ENCODE measurements at regions not wholly inside any gene's neighbourhood (a gene's known extent, or its start where the extent isn't known, plus 50 kb on each side); places are given as distances from the start of the nearest gene placed in this dataset.

DNA sequence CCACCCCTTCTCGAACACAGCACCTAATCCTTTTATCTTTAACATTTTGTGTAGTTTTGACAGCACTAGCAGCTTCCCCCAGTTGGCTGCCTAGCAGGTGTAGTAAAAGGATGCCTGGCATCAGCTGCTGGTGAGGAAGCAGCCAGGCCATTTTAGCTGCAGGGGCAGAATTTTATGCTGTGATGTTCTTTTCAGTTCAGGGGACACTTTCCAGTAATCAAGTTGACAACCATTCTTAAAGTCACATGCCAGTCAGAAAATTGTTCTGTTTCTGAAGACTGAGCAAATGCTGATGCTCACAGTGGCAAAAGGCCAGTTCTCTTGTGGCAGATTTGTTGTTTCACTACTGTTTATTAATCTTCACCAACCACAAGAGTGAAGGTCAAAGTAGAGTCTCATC is 570.8 kb downstream of the CCDC85A start:
- H3K9me3 ChIP-seq, result no peaks in the 10 kb centered on the region
- H3K27ac ChIP-seq, result no peak overlapping the region
- intact Hi-C loops (cut with DNase I; ENCODE audit: low total_unique reads), result no loop called here
- TF ChIP-seq, protein P1, sequence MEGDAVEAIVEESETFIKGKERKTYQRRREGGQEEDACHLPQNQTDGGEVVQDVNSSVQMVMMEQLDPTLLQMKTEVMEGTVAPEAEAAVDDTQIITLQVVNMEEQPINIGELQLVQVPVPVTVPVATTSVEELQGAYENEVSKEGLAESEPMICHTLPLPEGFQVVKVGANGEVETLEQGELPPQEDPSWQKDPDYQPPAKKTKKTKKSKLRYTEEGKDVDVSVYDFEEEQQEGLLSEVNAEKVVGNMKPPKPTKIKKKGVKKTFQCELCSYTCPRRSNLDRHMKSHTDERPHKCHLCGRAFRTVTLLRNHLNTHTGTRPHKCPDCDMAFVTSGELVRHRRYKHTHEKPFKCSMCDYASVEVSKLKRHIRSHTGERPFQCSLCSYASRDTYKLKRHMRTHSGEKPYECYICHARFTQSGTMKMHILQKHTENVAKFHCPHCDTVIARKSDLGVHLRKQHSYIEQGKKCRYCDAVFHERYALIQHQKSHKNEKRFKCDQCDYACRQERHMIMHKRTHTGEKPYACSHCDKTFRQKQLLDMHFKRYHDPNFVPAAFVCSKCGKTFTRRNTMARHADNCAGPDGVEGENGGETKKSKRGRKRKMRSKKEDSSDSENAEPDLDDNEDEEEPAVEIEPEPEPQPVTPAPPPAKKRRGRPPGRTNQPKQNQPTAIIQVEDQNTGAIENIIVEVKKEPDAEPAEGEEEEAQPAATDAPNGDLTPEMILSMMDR (IDR thresholded peaks at IDR 0.05), result no peak
- H3K4me3 ChIP-seq, result no peak overlapping the region
- H3K36me3 ChIP-seq, result no peaks in the 10 kb centered on the region
- H3K4me1 ChIP-seq, result no peaks in the 10 kb centered on the region
- no peak for DNase-seq
- no peaks in the 10 kb centered on the region for H3K27me3 ChIP-seq

DNA sequence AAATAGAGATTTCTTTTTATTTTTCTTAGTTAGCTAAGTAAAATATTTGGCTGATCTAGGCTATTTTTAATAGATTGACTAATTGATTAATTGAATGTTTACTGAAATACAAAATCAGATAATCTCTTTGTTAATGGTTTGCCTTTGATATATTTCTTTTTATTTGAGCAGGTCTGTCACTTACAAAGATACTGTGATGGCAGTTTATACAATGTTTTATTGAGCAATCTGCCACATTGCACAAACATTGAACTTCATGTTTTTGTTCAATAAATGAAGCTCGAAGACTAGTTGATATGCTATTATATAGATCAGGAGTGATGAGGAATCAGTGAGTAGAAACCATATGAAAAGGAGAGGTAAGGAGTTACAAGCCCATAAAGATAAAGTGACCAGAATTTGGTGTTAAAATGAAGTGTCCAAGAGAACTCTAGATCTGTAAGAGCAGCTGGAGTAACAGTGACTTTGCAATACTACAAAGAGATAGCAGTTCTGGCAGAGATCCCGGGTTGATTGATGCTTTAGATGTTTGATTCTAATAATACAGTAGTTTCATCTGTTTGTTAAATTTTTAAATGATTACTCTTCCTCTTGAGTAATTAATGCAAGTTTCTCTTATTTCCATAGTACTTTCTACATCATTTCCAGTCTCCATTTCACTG is 574.2 kb downstream of the CCDC85A start:
- intact Hi-C loops (cut with DNase I; ENCODE audit: low total_unique reads), result no loop called here
- H3K27ac ChIP-seq, result no peak overlapping the region
- H3K9me3 ChIP-seq, result no peaks in the 10 kb centered on the region
- H3K4me1 ChIP-seq, result no peaks in the 10 kb centered on the region
- no peaks in the 10 kb centered on the region for H3K27me3 ChIP-seq
- no peaks in the 10 kb centered on the region for H3K36me3 ChIP-seq
- H3K4me3 ChIP-seq, result no peak overlapping the region
- TF ChIP-seq, protein P1 (IDR thresholded peaks at IDR 0.05), result no peak
- no peak for DNase-seq

DNA sequence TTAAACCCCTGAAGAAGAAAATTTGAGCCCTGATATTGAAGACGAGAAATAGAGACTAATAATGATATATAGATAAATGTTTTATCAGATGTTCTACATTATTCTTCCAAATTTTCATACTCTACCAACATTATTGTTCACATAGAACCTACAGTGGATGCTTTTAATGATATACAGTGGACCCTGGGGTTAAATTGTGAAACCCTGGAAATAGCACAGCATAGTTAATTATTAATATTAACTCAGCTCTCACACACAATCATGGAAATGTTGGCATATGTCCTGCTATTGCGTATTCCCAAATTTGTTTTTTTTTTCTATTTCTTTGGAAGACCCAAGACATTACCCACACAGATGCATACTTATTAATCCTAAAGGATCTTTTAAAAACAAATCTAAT is 579.9 kb downstream of the CCDC85A start:
- no peaks in the 10 kb centered on the region for H3K9me3 ChIP-seq
- DNase-seq, result no peak
- no peak overlapping the region for H3K4me3 ChIP-seq
- TF ChIP-seq, protein P1 (IDR thresholded peaks at IDR 0.05), result no peak
- intact Hi-C loops (cut with DNase I; ENCODE audit: low total_unique reads), result no loop called here
- H3K36me3 ChIP-seq, result no peaks in the 10 kb centered on the region
- no peaks in the 10 kb centered on the region for H3K4me1 ChIP-seq
- H3K27me3 ChIP-seq, result no peaks in the 10 kb centered on the region
- H3K27ac ChIP-seq, result no peak overlapping the region

DNA sequence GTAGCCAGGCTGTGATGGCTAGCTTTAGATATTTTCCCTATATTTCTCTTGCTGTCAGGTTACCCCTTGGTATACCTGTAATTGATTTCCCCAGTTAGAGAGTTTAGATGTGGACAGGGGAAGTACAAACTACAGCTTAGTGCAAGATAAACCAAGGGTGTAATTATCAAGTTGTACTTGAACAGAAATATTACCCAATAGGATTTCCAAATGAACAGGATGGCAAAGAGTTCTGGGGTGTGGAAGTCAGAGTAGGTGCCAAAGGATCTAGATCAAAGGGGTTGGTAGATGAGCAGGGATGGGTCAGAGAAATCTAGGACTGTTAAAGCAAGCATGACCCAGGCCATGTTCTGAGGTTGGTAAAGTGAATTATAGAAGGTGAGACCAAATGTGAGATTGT is 585.2 kb downstream of the CCDC85A start:
- H3K9me3 ChIP-seq, result peaks cover 0 to 6% (median 0%) of the 10 kb centered on the region in 3 donors
- DNase-seq, result no peak
- no peaks in the 10 kb centered on the region for H3K4me1 ChIP-seq
- H3K36me3 ChIP-seq, result no peaks in the 10 kb centered on the region
- H3K4me3 ChIP-seq, result no peak overlapping the region
- TF ChIP-seq, protein P1 (IDR thresholded peaks at IDR 0.05), result no peak
- no peaks in the 10 kb centered on the region for H3K27me3 ChIP-seq
- H3K27ac ChIP-seq, result no peak overlapping the region
- intact Hi-C loops (cut with DNase I; ENCODE audit: low total_unique reads), result no loop called here

DNA sequence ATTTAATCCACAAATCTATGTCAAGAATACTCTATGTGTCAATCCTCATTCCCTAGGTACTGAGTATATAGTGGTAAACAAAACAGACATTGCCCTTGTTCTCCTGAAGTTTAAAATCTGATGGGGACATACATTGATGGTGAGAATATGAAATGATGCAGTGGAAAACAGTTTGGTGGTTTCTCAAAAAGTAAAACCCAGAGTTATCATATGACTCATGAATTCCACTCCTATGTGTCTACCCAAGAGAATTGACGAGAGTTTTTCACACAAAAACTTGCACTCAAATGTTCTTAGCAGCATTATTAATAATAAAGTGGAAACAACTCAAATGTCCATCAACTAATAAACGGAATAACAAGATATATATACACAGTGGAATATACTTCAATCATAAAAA is 586.7 kb downstream of the CCDC85A start:
- Histone ChIP-seq H3K4me3 (no peak overlapping the region), H3K27me3 (no peaks in the 10 kb centered on the region), H3K9me3 (peaks cover 0 to 6% (median 0%) of the 10 kb centered on the region in 3 donors), H3K4me1 (no peaks in the 10 kb centered on the region), H3K36me3 (no peaks in the 10 kb centered on the region), H3K27ac (no peak overlapping the region)
- no peak for DNase-seq
- intact Hi-C loops (cut with DNase I; ENCODE audit: low total_unique reads), result no loop called here
- TF ChIP-seq, protein P1 (IDR thresholded peaks at IDR 0.05), result no peak

DNA sequence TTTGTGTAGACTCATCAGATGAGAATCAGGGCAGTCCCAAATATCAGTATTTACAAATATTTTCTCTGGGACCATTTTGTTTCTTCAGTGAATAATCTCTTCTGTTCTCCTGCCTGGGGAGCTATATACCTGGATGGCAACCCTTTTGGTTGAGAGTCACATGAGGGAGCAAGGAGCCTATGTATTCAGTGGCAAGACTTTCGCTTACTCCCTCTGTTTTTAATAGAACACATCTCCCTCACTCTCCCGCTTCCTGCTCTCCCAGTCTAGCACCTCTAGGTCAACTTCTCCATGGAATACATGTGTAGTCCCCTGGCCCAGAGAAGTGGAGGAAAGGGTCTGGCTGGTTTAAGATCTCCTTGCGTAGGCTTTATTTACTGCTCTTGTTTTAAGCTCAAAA is 600.3 kb downstream of the CCDC85A start:
- TF ChIP-seq, protein P1 (IDR thresholded peaks at IDR 0.05), result no peak
- no peak for DNase-seq
- H3K27me3 ChIP-seq, result no peaks in the 10 kb centered on the region
- no peaks in the 10 kb centered on the region for H3K36me3 ChIP-seq
- H3K9me3 ChIP-seq, result no peaks in the 10 kb centered on the region
- H3K4me3 ChIP-seq, result no peak overlapping the region
- no peaks in the 10 kb centered on the region for H3K4me1 ChIP-seq
- intact Hi-C loops (cut with DNase I; ENCODE audit: low total_unique reads), result no loop called here
- no peak overlapping the region for H3K27ac ChIP-seq

Measured in tibial artery (tissue), 4 donors.